Activated CD8-positive, alpha-beta memory T cell treated with anti-CD3 and anti-CD28 coated beads, Interleukin-2, amount 50 U/mL, for 1 hour (primary cell): ENCODE measurements at regions not wholly inside any gene's neighbourhood (a gene's known extent, or its start where the extent isn't known, plus 50 kb on each side); places are given as distances from the start of the nearest gene placed in this dataset.

ENCODE experiments used
- DNase-seq: peaks from one replicate; pipeline ENCODE4 v3.0.0-alpha.2; 2020; ENCODE audit errors: extremely low read depth

- DNase-seq, result no peak
Observed at GRCh38 chr15:31555022-31555421, 228.4 kb downstream of the KLF13 start.

DNA sequence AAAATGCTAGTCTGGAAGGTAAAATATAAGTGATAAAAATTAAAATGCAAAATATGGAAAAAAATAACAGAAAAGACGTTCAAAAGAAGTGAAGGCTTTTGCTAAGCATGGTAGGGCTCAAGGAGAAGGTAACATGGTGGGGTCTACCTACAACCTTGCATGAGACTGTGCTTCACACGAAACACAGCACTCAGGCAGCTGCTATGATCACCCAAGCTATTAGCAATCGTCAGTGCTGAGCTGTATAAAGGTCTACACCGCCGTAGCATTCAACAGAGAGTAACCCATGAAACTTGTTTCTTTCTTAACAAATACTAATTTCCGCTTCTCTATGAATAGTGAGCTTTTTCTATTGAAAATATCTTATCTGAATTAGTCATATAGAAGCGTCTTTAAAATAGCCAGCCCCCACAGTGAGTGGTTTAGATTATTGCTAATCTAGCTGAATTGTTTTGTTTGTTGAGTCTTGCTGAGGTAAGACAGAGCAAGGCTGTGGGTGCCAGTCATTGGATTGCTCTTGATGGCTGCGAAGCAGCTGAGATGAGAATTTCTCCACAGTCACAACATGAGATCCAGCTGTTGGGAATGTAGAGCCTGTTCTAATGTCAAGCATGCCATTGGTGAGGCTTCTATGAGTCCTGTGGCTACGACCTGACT, 230.0 kb downstream of the KLF13 start:
- no peak for DNase-seq

- DNase-seq, result no peak
Observed at GRCh38 chr15:31557899-31558298, 231.3 kb downstream of the KLF13 start.

DNA sequence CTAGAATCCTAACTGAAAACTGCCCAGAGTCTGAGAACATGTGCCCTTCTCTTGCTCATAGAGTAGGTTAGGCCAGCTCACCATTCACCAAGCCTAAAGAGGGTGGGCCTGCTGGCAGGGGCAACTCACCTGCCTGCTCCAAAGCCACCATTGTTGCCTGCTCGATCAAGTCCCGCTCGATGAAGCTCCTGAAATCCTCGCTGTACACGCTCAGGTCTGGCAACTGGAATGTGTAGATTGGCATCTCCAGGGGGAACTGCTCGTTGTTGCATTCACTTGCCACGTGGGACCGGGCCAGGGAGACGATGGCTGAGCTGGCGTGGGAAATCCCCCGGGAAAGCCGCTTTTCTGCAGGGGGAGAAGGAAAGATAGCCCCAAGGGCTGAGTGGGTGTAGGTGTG, 232.2 kb downstream of the KLF13 start:
- no peak for DNase-seq

GRCh38 chr15:31559786-31560185, 233.2 kb downstream of the KLF13 start:
- no peak for DNase-seq

DNA sequence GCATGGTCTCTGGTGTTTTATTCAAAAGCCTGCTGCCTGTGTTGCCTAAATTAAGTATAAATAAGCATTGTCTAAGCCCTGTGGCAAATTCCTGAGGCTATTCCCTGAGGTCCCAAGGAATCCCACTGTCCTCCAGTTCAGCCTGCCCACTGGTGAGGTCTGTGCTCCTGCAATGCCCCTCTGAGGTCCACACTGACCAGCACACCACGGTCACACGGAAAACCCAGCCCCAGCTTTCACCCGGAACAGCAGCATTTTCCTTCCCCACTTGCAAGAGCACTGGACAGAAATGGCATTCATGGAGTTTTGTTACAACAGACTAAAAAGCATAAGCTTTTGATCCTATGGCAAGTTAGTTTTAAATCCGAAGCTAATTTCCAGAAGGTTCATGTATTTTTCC, 234.0 kb downstream of the KLF13 start:
- no peak for DNase-seq

DNA sequence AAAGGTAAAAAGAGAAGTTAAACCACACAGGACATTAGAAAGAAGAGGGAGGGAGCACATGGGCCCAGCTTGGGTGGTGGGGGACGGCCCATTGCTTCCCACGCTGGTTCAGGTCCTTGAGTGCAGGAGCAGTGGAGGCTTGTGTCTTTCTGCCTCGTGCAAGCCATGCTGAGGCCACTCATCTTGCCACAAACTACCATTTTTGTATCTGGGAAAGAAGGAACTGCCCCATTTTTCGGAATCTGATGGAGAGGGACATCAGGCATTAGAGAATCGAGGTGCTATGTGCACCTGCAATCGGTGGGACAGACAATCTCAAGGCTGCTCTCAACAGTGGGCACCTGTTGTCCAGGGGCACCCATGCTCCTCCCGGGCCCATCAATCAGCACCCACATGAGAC, 234.5 kb downstream of the KLF13 start:
- no peak for DNase-seq

DNA sequence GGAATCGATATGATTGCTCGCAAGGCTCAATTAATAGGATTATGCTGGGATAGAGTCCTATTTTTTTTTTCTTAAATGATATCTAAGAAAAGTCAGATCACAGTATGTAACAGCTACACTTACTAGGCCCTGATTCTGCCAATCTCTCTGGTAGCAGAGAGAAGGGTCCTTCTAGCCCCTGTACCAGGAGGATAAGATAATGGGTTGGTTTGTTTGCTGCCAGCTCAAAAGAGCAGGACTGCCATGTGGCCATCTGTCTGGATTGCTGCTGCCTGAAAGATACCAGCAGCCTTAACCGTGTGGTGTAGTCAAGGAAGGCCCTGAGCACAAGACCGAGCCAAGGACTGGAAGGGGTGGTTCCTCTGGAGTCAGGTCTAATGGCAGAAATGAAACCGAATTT, 236.4 kb downstream of the KLF13 start:
- DNase-seq, result no peak

GRCh38 chr15:31563421-31563820, 236.8 kb downstream of the KLF13 start:
- DNase-seq, result no peak

DNA sequence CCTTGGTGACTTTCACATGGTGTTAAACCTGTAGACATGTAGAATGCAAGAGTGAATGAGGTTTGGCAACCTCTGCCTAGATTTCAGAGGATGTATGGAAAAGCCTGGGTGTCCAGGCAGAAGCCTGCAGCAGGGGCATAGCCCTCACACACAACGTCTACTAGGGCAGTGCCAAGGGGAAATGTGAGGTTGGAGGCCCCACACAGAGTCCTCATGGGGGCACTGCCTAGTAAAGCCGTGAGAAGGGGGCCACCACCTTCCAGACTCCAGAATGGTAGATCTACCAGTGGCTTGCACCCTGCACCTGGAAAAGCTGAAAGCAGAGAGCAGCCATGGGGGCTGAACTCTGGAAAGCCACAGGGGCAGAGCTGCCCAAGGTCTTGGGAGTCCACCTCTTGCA, 241.2 kb downstream of the KLF13 start:
- no peak for DNase-seq

- DNase-seq, result no peak
Observed at GRCh38 chr15:31569836-31570235, 243.2 kb downstream of the KLF13 start.

DNA sequence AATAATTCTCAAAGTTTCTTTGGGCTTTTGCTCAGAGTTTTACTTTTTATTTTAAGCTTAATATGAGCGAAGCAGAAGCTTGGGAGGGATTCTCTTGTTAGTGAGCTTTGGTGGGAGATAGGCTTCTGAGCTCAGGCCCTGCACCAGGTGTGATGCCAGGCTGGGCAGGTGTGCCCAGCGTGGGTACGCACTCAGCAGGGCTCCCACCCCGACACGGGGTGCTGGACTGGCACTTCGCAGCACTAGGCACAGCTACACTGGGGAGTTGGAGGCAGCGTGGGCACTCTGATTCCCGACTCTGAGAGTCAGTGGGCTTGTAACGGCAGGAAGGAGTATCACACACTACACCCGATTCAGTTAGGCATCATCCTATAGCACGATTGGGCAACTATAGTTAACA, 244.0 kb downstream of the KLF13 start:
- DNase-seq, result no peak

DNA sequence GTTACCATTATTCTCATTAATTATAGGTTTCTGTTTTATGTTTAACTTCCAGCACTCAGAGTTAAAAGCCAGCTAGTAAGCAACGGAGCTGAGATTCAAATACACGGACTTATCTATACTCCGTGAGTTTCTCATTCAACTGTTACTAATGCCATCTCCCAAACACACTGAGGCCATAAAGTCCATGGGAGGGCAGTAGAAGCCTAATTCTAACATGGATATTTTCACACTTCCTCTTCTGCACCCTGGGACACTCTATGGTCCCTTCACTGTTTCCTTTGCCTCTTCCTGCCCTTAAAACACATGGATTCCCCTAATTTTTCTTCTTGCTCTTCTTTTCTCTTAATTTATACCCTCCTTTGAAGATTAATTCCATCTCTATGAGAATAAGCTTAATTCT, 245.0 kb downstream of the KLF13 start:
- no peak for DNase-seq

DNA sequence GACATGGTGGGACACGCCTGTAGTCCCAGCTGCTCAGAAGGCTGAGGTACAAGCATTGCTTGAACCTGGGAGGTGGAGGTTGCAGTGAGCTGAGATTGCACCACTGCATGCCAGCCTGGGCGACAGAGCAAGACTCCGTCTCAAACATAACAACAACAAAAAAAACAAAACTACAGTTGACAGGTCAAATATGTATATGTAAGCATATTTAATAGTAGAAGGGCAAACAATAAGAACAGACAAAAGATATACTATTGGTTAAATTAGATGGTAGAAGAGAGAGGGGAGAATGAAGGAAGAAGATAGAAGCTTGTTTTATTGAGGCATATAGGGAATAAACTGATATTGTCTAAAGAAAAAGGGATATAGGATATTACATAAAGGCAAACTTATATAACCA, 247.1 kb downstream of the KLF13 start:
- no peak for DNase-seq

DNA sequence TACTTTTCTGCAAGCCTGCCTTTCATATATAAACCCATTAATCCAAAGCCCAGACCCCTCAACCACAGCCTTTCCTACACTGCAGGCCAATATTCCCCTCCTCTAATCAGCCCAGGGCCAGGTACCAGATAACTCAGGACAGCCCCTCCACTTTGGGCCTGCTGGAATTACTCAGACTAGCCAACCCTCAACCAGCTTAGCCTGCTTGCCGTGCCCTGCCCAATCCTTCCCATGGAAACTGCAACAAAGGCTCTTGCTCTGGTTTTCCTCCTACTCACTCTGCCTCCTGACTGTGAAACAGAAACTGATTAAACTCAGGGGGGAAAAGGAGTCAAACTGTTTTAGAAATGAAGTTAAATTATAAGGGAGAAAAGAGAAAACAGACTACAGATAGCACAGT, 248.1 kb downstream of the KLF13 start:
- no peak for DNase-seq

DNA sequence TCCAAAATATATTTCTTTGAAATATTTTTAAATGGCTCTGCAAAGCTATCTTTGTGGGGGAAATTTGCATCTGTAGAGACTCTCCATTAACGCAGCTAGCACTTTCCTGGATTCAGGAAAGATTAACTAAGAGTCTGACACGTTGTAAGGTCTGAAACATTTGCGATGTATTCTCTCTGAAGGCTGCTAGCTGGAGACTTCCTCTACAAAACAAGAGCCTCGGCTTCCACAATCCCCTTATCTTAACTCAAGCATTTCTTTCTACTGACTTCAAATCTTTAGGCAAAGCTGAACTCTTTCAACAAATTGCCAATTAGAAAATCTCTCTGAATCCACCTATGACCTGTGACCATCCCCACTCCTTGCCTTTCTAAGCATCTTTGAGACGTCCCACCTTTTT, 250.5 kb downstream of the KLF13 start:
- DNase-seq, result no peak

- no peak for DNase-seq
Observed at GRCh38 chr15:31579282-31579681, 252.6 kb downstream of the KLF13 start.

GRCh38 chr15:31579976-31580375, 253.3 kb downstream of the KLF13 start:
- DNase-seq, result no peak

- no peak for DNase-seq
Observed at GRCh38 chr15:31584195-31584594, 257.6 kb downstream of the KLF13 start.

DNA sequence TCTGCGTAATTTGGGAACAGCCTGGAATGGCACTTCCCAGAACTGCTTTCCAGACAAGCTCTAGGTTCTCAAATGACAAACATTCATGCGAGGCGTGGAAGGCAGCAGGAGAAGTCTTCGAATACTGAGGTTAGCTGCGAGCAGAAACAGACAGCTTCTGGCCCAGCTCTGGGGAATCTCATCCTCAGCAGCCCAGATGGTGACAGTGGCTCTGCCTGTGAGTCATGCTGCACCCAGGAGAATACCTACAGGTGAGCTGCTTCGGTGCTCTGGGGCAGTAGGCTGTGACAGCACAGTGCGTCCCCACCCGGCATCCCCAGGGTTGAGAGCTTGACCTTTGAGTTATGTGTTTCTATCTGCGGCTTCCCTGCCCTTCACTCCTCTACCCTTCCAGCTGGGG, 258.6 kb downstream of the KLF13 start:
- DNase-seq, result no peak

DNA sequence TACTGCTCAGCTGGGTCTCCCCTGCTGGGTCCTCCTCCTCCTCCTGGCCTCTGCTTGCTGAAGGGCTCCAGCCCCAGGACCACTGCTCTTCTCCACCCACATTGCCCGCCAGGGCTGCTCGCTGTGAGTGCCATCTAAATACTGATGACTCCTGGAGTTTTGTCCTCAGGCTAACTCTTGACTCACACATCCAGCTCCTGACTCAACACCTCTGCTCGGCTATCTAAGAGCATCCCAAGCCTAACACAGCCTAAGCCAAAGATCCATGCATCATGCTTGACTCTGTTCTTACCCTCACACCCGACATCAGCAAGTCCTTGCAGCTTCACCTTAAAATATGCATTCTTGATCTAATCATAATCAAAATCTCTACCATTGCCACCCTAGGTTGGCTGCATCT, 260.2 kb downstream of the KLF13 start:
- no peak for DNase-seq

- no peak for DNase-seq
Observed at GRCh38 chr15:31587583-31587982, 260.9 kb downstream of the KLF13 start.

DNA sequence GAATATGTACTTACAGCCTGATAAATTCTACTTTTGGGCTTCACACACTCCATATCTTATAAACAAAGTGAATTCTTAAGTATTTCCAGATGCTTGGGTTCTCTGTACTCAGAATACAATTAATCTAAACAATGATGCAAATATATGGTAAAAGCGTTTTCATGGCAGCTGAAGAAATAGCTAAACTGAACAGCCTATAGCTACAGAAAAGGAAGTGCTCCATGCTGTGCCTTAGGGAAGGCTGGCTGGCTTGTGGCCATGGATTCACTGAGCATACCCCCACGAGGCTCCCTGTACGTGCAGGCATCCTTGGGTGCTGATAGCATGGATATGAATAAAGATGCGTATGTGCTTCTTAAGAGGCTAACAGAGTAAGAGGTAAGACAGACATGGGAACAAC, 264.0 kb downstream of the KLF13 start:
- DNase-seq, result no peak

DNA sequence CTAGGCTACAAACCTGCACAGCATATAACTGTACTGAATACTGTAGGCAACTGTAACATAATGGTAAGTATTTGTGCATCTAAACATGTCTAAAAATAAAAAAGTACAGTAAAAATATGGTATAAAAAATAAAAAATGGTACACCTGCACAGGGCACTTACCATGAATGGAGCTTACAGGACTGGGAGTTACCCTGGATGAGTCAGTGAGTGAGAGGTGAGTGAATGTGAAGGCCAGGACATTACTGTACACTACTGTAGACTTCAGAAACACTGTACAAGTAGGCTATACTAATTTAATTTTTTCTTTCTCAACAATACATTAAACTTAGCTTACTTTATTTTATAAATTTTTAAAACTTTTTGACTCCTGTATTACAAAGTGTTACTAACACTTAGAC, 265.3 kb downstream of the KLF13 start:
- DNase-seq, result no peak

DNA sequence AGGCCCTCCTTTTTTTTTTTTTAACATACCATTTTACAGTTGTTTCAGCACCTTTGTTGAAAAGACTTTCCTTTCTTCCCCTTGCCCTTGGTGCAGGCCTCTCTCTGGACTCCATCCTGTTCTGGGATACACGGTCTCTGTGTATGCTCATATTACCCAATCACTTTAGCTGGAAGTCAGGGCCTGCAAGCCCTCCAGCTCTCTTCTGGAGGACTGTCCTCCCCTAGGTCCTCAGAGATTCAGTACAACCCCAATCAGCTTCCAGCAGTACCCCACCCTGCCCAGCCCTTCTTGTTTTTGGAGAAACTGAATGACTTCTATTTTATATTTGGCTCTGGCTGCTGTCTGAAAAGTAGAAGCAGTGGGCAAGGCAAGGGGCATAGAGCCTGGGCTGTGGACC, 270.8 kb downstream of the KLF13 start:
- DNase-seq, result no peak
